ENCODE measurements at regions not wholly inside any gene's neighbourhood (a gene's known extent, or its start where the extent isn't known, plus 50 kb on each side); places are given as distances from the start of the nearest gene placed in this dataset.

- TF ChIP-seq CTCF (conservative IDR thresholded peaks at IDR 0.05; ENCODE audit: low read length) (no peak), EZH2phosphoT487 (IDR thresholded peaks at IDR 0.05; ENCODE audit: borderline replicate concordance, low read depth, low read length) (no peak)
Observed at GRCh38 chr13:30074955-30075614, 224.7 kb upstream of the UBL3 start.

Measured in OCI-LY7 (cell line).